Cardiac fibroblast (primary cell): ENCODE measurements at regions not wholly inside any gene's neighbourhood (a gene's known extent, or its start where the extent isn't known, plus 50 kb on each side); places are given as distances from the start of the nearest gene placed in this dataset.

ENCODE experiments used
- DNase-seq, 2 donors: peaks; one replicate each; pipeline versions ENCODE4 v3.0.0 to v3.0.0-alpha.2; 2010; ENCODE audit warnings: low read depth in 2 of 2
- H3K4me3 ChIP-seq, 2 donors: replicated peaks in 1 of 2; 1 replicate in 1 of 2; 2 replicates in 1 of 2; pipeline ENCODE4 v1.5.1; 2011; ENCODE audit warnings: low read depth in 2 of 2, low read length in 2 of 2, mild to moderate bottlenecking in 2 of 2, moderate library complexity in 1 of 2
- TF ChIP-seq, protein P1 (sequence below): IDR thresholded peaks from one replicate; pipeline ENCODE4 v1.5.1; 2011; ENCODE audit warnings: low read depth, mild to moderate bottlenecking, low read length, inconsistent platforms

DNA sequence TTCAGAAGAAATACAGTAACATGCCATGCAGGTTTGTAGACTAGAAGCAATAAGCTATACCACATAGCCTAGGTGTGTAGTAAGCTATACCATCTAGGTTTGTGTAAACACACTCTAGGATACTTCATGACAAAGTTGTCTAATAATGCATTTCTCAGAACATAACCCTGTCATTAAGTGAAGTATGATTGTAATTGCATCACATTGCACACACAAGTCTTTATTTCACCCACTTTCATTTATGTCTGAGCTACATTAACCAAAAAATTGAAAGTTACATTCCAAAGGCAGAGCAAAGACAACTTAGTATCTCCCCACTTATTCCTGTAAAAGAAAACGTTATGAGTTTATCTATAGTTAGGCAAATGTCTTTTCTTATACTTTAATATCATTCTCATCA is 64.5 kb upstream of the ATF3 start:
- TF ChIP-seq, protein P1, sequence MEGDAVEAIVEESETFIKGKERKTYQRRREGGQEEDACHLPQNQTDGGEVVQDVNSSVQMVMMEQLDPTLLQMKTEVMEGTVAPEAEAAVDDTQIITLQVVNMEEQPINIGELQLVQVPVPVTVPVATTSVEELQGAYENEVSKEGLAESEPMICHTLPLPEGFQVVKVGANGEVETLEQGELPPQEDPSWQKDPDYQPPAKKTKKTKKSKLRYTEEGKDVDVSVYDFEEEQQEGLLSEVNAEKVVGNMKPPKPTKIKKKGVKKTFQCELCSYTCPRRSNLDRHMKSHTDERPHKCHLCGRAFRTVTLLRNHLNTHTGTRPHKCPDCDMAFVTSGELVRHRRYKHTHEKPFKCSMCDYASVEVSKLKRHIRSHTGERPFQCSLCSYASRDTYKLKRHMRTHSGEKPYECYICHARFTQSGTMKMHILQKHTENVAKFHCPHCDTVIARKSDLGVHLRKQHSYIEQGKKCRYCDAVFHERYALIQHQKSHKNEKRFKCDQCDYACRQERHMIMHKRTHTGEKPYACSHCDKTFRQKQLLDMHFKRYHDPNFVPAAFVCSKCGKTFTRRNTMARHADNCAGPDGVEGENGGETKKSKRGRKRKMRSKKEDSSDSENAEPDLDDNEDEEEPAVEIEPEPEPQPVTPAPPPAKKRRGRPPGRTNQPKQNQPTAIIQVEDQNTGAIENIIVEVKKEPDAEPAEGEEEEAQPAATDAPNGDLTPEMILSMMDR: no peak
- no peak overlapping the region for H3K4me3 ChIP-seq
- no peak for DNase-seq

DNA sequence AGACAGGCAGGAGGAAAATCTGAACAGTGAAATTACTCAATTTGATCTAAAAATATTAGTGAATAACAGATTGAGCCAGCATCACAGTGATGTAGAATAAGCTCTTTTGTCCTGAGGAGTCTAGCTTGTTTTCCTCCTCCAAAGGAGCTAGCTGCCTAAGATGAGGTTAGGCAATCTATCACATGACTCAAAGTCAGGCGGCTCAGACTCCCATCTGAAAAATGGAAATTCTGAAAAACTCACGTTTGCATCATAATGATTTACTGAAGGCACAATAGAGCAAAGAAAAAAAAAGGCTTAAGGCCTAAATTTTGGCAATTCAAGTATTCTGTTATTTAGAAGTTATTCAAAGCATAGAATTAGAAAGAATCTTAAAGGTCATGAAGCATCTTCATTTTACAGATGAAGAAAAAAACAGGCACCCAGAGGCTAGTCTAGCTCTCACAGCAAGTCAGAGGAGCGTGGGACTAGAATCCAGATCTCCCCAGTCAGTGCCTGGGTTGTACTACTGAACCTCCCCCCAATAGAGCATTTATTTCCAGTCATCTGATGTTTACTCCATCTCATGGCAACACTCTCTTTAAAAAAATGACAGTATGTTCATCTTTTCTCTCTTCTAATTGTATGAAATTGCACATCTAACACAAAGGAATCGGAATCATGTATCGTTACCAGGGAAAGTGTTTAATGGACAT is 62.5 kb upstream of the ATF3 start:
- TF ChIP-seq, protein P1: no peak

DNA sequence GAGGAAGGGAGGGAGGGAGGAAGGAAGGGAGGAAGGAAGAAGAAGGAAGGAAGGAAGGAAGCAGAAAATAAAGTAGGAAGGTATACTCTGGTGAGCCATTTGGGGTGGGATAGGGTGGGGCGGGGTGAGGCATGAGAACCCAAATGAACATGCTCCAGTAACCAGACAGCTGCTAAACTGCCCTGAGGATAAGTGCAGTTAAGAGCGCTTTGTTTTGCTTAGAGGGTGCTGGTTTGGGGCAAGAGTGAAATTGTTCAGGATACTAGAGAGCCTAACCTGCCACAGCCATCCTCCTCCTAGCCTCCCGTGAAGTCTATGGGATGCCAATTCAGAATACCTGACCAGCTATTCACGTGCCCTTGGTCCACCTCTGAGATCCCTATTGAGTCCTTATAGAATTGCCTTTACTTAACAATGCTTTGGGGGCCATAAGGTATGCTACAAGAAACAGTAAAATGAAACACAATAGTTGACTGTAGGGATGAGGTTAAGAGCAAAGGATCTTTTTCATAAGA is 59.0 kb upstream of the ATF3 start:
- DNase-seq: no peak
- no peak overlapping the region for H3K4me3 ChIP-seq
- TF ChIP-seq, protein P1: no peak

More for the DNA sequence above, 62.5 kb upstream of the ATF3 start:
- DNase-seq: peak; percentile 77
- no peak overlapping the region for H3K4me3 ChIP-seq

DNA sequence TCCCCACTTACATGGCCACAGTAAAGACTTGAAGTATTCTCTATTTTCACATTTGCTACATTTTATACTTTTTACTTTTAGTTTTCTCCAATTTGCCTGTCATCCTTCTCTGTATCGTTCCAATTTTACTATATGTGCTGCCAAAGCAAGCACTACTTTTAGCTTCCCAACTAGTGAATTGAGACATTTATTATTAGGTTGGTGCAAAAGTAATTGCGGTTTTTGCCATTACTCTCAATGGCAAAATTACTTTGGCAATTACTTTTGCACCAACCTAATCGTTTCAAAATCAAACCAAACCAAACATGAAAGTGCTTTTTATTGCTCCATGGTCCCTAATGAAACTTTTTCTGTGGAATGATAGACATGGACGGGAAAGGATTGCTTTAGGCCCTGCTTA is 56.6 kb upstream of the ATF3 start:
- TF ChIP-seq, protein P1: no peak

DNA sequence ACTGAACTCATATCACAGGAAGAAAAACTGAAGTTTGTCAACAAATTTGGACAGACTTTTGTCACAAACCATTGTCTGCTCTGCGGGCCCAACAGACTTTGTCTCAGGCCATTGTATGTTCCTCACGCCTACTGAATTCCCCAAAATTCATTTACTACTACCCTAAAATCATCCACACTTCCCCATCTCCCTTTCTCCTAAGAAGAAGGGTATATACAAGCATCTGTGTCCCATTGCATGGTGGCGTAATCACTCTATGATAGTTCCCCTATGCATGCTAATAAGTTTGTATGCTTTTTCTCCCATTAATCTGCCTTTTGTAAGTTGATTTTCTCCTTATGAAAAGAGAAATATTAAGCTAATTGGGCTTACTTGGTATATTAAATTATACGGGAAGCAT is 54.9 kb upstream of the ATF3 start:
- H3K4me3 ChIP-seq: no peak overlapping the region
- DNase-seq: no peak
- TF ChIP-seq, protein P1: no peak

More for the DNA sequence above, 56.6 kb upstream of the ATF3 start:
- DNase-seq: no peak
- H3K4me3 ChIP-seq: no peak overlapping the region

DNA sequence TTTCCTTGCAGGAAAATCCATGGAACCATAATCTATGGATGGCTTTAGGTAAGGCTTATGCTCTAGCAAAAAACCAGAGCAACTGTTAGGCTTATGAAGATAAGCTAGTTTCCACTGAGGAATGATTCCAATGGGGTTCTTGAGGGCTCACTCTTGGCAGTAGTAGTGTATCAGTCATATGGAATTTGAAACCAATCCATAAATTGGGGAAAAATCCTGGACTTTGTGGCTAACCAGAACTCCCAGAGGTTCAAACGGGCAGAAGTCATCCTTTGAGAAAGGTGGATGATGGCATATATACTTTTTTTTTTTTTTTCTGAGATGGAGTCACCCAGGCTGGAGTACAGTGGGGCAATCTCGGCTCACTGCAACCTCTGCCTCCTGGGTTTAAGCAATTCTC is 54.2 kb upstream of the ATF3 start:
- DNase-seq: no peak
- no peak overlapping the region for H3K4me3 ChIP-seq
- TF ChIP-seq, protein P1: no peak
